ENCODE measurements at regions not wholly inside any gene's neighbourhood (a gene's known extent, or its start where the extent isn't known, plus 50 kb on each side); places are given as distances from the start of the nearest gene placed in this dataset.

GRCh38 chr6:23388086-23388783, 737.8 kb upstream of the NRSN1 start:
- Mint-ChIP-seq H3K36me3 (ENCODE audit: unreplicated experiment) (no peaks in the 10 kb centered on the region), H3K27ac (ENCODE audit: unreplicated experiment) (no peak overlapping the region), H3K4me3 (ENCODE audit: unreplicated experiment) (no peak overlapping the region), H3K27me3 (ENCODE audit: unreplicated experiment) (no peaks in the 10 kb centered on the region), H3K4me1 (ENCODE audit: low read depth, unreplicated experiment) (peaks cover 4% of the 10 kb centered on the region), H3K9me3 (ENCODE audit: unreplicated experiment) (no peaks in the 10 kb centered on the region)
- no peak for DNase-seq
- TF ChIP-seq, protein P1, sequence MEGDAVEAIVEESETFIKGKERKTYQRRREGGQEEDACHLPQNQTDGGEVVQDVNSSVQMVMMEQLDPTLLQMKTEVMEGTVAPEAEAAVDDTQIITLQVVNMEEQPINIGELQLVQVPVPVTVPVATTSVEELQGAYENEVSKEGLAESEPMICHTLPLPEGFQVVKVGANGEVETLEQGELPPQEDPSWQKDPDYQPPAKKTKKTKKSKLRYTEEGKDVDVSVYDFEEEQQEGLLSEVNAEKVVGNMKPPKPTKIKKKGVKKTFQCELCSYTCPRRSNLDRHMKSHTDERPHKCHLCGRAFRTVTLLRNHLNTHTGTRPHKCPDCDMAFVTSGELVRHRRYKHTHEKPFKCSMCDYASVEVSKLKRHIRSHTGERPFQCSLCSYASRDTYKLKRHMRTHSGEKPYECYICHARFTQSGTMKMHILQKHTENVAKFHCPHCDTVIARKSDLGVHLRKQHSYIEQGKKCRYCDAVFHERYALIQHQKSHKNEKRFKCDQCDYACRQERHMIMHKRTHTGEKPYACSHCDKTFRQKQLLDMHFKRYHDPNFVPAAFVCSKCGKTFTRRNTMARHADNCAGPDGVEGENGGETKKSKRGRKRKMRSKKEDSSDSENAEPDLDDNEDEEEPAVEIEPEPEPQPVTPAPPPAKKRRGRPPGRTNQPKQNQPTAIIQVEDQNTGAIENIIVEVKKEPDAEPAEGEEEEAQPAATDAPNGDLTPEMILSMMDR (IDR thresholded peaks at IDR 0.05; ENCODE audit: partially characterized antibody, unreplicated experiment), result no peak

DNA sequence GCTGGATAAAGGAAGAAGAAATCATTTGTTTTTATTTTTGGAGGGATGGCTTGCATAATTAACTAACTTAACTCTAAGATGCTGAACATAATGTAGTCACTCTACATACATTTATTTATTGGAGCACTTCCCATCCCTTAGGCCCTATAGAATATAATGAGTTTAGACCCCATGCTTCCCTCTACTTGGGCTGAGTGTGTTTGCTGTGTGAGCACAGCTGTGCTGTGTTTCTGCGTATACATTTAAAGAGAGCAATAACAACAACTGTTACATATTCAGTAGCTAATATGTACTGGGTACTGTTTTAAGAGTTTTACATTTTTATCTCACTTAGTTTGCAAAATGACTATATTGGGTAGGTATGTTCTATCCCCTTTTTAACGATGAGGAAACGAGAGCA, 736.6 kb upstream of the NRSN1 start:
- H3K4me1 Mint-ChIP-seq (ENCODE audit: low read depth, unreplicated experiment), result peaks cover 5% of the 10 kb centered on the region
- H3K27me3 Mint-ChIP-seq (ENCODE audit: unreplicated experiment), result no peaks in the 10 kb centered on the region
- H3K9me3 Mint-ChIP-seq (ENCODE audit: unreplicated experiment), result no peaks in the 10 kb centered on the region
- no peaks in the 10 kb centered on the region for H3K36me3 Mint-ChIP-seq (ENCODE audit: unreplicated experiment)
- DNase-seq, result no peak
- H3K4me3 Mint-ChIP-seq (ENCODE audit: unreplicated experiment), result no peak overlapping the region
- TF ChIP-seq, protein P1 (IDR thresholded peaks at IDR 0.05; ENCODE audit: partially characterized antibody, unreplicated experiment), result no peak
- no peak overlapping the region for H3K27ac Mint-ChIP-seq (ENCODE audit: unreplicated experiment)

DNA sequence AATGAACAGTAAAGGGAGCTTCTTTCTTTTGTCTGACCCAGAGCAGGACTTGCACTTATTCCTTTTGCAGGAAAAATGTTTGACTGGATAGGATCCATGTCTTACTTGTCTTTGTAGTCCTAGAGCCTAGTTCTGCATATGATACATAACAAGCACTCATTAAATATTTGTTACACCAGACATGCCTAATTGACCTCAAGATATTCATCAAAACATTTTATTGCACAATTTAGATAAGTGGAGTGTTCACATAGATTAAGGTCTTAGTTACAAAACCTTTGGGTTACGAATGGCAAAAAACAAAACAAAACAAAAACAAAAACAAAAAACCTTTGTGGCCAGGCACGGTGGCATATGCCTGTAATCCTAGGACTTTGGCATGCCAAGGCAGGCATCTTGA, 735.8 kb upstream of the NRSN1 start:
- Mint-ChIP-seq H3K27me3 (ENCODE audit: unreplicated experiment) (no peaks in the 10 kb centered on the region), H3K4me1 (ENCODE audit: low read depth, unreplicated experiment) (peaks cover 13% of the 10 kb centered on the region), H3K4me3 (ENCODE audit: unreplicated experiment) (no peak overlapping the region), H3K36me3 (ENCODE audit: unreplicated experiment) (no peaks in the 10 kb centered on the region), H3K9me3 (ENCODE audit: unreplicated experiment) (no peaks in the 10 kb centered on the region), H3K27ac (ENCODE audit: unreplicated experiment) (no peak overlapping the region)
- DNase-seq, result no peak
- TF ChIP-seq, protein P1 (IDR thresholded peaks at IDR 0.05; ENCODE audit: partially characterized antibody, unreplicated experiment), result no peak

- no peak overlapping the region for H3K4me3 Mint-ChIP-seq (ENCODE audit: unreplicated experiment)
- DNase-seq, result no peak
Measured at GRCh38 chr6:23394681-23395080, 731.3 kb upstream of the NRSN1 start.

DNA sequence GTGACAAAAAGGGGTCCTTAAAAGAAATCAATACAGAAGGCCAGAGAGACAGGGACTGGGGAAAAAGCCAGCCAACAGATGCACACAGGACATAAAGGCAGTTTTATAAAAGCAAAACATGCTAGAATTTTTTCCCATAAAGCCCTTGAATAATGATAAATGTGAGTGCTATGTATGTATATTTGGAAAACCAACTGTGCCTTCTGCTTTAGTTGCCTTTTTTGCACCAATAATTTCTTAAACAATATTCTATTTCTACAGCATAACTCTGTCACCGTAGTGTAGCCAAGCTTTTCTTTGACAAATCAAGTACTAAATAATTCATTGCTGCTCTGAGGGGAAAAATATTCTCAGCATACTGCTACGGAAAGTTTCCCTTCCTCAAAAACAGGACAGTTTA, 730.6 kb upstream of the NRSN1 start:
- TF ChIP-seq, protein P1 (IDR thresholded peaks at IDR 0.05; ENCODE audit: partially characterized antibody, unreplicated experiment), result no peak
- Mint-ChIP-seq H3K36me3 (ENCODE audit: unreplicated experiment) (no peaks in the 10 kb centered on the region), H3K27me3 (ENCODE audit: unreplicated experiment) (no peaks in the 10 kb centered on the region), H3K4me3 (ENCODE audit: unreplicated experiment) (no peak overlapping the region), H3K27ac (ENCODE audit: unreplicated experiment) (no peak overlapping the region), H3K9me3 (ENCODE audit: unreplicated experiment) (no peaks in the 10 kb centered on the region), H3K4me1 (ENCODE audit: low read depth, unreplicated experiment) (peaks cover 9% of the 10 kb centered on the region)
- no peak for DNase-seq

More at GRCh38 chr6:23394681-23395080, 731.3 kb upstream of the NRSN1 start:
- Mint-ChIP-seq H3K27me3 (ENCODE audit: unreplicated experiment) (no peaks in the 10 kb centered on the region), H3K4me1 (ENCODE audit: low read depth, unreplicated experiment) (peaks cover 9% of the 10 kb centered on the region), H3K36me3 (ENCODE audit: unreplicated experiment) (no peaks in the 10 kb centered on the region), H3K9me3 (ENCODE audit: unreplicated experiment) (no peaks in the 10 kb centered on the region), H3K27ac (ENCODE audit: unreplicated experiment) (peak overlapping the region; percentile 62)
- TF ChIP-seq, protein P1 (IDR thresholded peaks at IDR 0.05; ENCODE audit: partially characterized antibody, unreplicated experiment), result no peak
